ENCODE measurements at regions not wholly inside any gene's neighbourhood (a gene's known extent, or its start where the extent isn't known, plus 50 kb on each side); places are given as distances from the start of the nearest gene placed in this dataset.

- no peak for TF ChIP-seq CTCF (IDR thresholded peaks at IDR 0.05)
- no peak for TF ChIP-seq POLR2A (IDR thresholded peaks at IDR 0.05)
Observed at GRCh38 chr7:106419455-106420182, 134.8 kb upstream of the NAMPT start.
